BLaER1 treated with 17β-estradiol and CSF1 and Interleukin-3, amounts not matched to agents 10 nM and 100 nM (cell line): ENCODE measurements at regions not wholly inside any gene's neighbourhood (a gene's known extent, or its start where the extent isn't known, plus 50 kb on each side); places are given as distances from the start of the nearest gene placed in this dataset.

Experiments
- H3K27ac ChIP-seq, 11 experiments: shearing (Covaris generic); formaldehyde crosslinking; 2 replicates each; pipeline ENCODE4 v1.8.1; 2022
- H3K27me3 ChIP-seq, 11 experiments: shearing (Covaris generic); formaldehyde crosslinking; 2 replicates each; pipeline ENCODE4 v1.8.1; 2022
- H3K36me3 ChIP-seq, 11 experiments: shearing (Covaris generic); formaldehyde crosslinking; 2 replicates each; pipeline ENCODE4 v1.8.1; 2022
- H3K4me1 ChIP-seq, 10 experiments: shearing (Covaris generic); formaldehyde crosslinking; 2 replicates each; pipeline ENCODE4 v1.8.1; 2022
- H3K4me2 ChIP-seq, 11 experiments: shearing (Covaris generic); formaldehyde crosslinking; 2 replicates each; pipeline ENCODE4 v1.8.1; 2022
- H3K4me3 ChIP-seq, 10 experiments: shearing (Covaris generic); formaldehyde crosslinking; 2 replicates each; pipeline ENCODE4 v1.8.1; 2022
- H3K9ac ChIP-seq, 11 experiments: shearing (Covaris generic); formaldehyde crosslinking; 2 replicates each; pipeline ENCODE4 v1.8.1; 2022
- H3K9me3 ChIP-seq, 11 experiments: shearing (Covaris generic); formaldehyde crosslinking; replicated peaks in 1 of 11; 2 replicates each; pipeline ENCODE4 v1.8.1; 2022
- H4K20me1 ChIP-seq, 11 experiments: shearing (Covaris generic); formaldehyde crosslinking; 2 replicates each; pipeline ENCODE4 v1.8.1; 2022
- Cebpa-rat ChIP-seq, 11 experiments: shearing (Covaris generic); IDR thresholded peaks; 2 replicates each; pipeline ENCODE4 v1.8.1; 2022

GRCh38 chr14:101350691-101351090 lies 210.6 kb upstream of the DIO3 start:
- Histone ChIP-seq H3K27ac (no peak overlapping the region), H3K4me3 (no peak overlapping the region)

GRCh38 chr14:101351146-101351545 lies 210.1 kb upstream of the DIO3 start:
- H3K4me3 ChIP-seq, result no peak overlapping the region
- peaks cover 46 to 80% (median 69%) of the 10 kb centered on the region in 11 experiments for H3K9me3 ChIP-seq
- H3K27ac ChIP-seq, result no peak overlapping the region
- TF ChIP-seq Cebpa-rat (IDR thresholded peaks at IDR 0.05), result no peak
- H3K4me1 ChIP-seq, result no peaks in the 10 kb centered on the region
- H4K20me1 ChIP-seq, result no peaks in the 10 kb centered on the region
- peaks cover 0 to 3% (median 0%) of the 10 kb centered on the region in 11 experiments; a peak in 3 of 22 replicates for H3K36me3 ChIP-seq
- no peak overlapping the region for H3K9ac ChIP-seq
- no peak overlapping the region for H3K4me2 ChIP-seq
- H3K27me3 ChIP-seq, result no peaks in the 10 kb centered on the region

More at GRCh38 chr14:101350691-101351090, 210.6 kb upstream of the DIO3 start:
- Histone ChIP-seq H3K27me3 (no peaks in the 10 kb centered on the region), H4K20me1 (no peaks in the 10 kb centered on the region), H3K4me1 (no peaks in the 10 kb centered on the region), H3K9me3 (peaks cover 44 to 78% (median 64%) of the 10 kb centered on the region in 11 experiments), H3K36me3 (peaks cover 0 to 3% (median 0%) of the 10 kb centered on the region in 11 experiments; a peak in 3 of 22 replicates), H3K9ac (no peak overlapping the region), H3K4me2 (no peak overlapping the region)
- TF ChIP-seq Cebpa-rat (IDR thresholded peaks at IDR 0.05), result no peak

GRCh38 chr14:101351769-101352168 lies 209.5 kb upstream of the DIO3 start:
- Histone ChIP-seq H3K36me3 (peaks cover 0 to 3% (median 0%) of the 10 kb centered on the region in 11 experiments; a peak in 3 of 22 replicates), H3K27me3 (no peaks in the 10 kb centered on the region), H3K9me3 (peaks cover 52 to 85% (median 71%) of the 10 kb centered on the region in 11 experiments), H4K20me1 (no peaks in the 10 kb centered on the region), H3K4me3 (no peak overlapping the region), H3K4me2 (no peak overlapping the region), H3K27ac (no peak overlapping the region), H3K4me1 (no peaks in the 10 kb centered on the region; a peak in 1 of 20 replicates), H3K9ac (no peak overlapping the region)
- no peak for TF ChIP-seq Cebpa-rat (IDR thresholded peaks at IDR 0.05)

GRCh38 chr14:101352567-101352966 lies 208.7 kb upstream of the DIO3 start:
- Histone ChIP-seq H3K27ac (no peak overlapping the region), H3K9ac (no peak overlapping the region), H3K9me3 (peaks cover 57 to 91% (median 76%) of the 10 kb centered on the region in 11 experiments), H3K4me1 (peaks cover 1 to 8% (median 5%) of the 10 kb centered on the region in 10 experiments; a peak in 17 of 20 replicates), H4K20me1 (no peaks in the 10 kb centered on the region), H3K36me3 (peaks cover 0 to 3% (median 0%) of the 10 kb centered on the region in 11 experiments; a peak in 3 of 22 replicates), H3K4me2 (no peak overlapping the region), H3K4me3 (no peak overlapping the region), H3K27me3 (no peaks in the 10 kb centered on the region)
- TF ChIP-seq Cebpa-rat (IDR thresholded peaks at IDR 0.05), result no peak

GRCh38 chr14:101353422-101353821 lies 207.9 kb upstream of the DIO3 start:
- Histone ChIP-seq H3K36me3 (peaks cover 0 to 3% (median 0%) of the 10 kb centered on the region in 11 experiments; a peak in 3 of 22 replicates), H3K27ac (no peak overlapping the region), H3K4me2 (no peak overlapping the region), H3K4me1 (peaks cover 10 to 16% (median 13%) of the 10 kb centered on the region in 10 experiments), H3K9ac (no peak overlapping the region), H3K9me3 (peaks cover 49 to 89% (median 72%) of the 10 kb centered on the region in 11 experiments), H3K27me3 (no peaks in the 10 kb centered on the region), H3K4me3 (no peak overlapping the region), H4K20me1 (no peaks in the 10 kb centered on the region)
- TF ChIP-seq Cebpa-rat (IDR thresholded peaks at IDR 0.05), result no peak

- peaks cover 23 to 29% (median 26%) of the 10 kb centered on the region in 10 experiments for H3K4me1 ChIP-seq
- no peaks in the 10 kb centered on the region for H4K20me1 ChIP-seq
- H3K9me3 ChIP-seq, result peaks cover 37 to 76% (median 59%) of the 10 kb centered on the region in 11 experiments
- no peak overlapping the region for H3K9ac ChIP-seq
- no peaks in the 10 kb centered on the region; a peak in 2 of 22 replicates for H3K36me3 ChIP-seq
- H3K27me3 ChIP-seq, result no peaks in the 10 kb centered on the region
- 0 out of 22 replicates have a peak, but pooled peaks of 1 of the 11 experiments have one; percentile 6 for TF ChIP-seq Cebpa-rat (IDR thresholded peaks at IDR 0.05)
- no peak overlapping the region for H3K27ac ChIP-seq
- H3K4me2 ChIP-seq, result no peak overlapping the region
- no peak overlapping the region for H3K4me3 ChIP-seq
These were observed 206.6 kb upstream of the DIO3 start for GRCh38 chr14:101354726-101355125.

GRCh38 chr14:101355284-101355683 lies 206.0 kb upstream of the DIO3 start:
- H3K27ac ChIP-seq, result no peak overlapping the region

GRCh38 chr14:101357038-101357437 lies 204.3 kb upstream of the DIO3 start:
- Histone ChIP-seq H3K9me3 (peaks cover 37 to 57% (median 53%) of the 10 kb centered on the region in 11 experiments), H4K20me1 (no peaks in the 10 kb centered on the region), H3K4me1 (peaks cover 40 to 52% (median 49%) of the 10 kb centered on the region in 10 experiments), H3K9ac (no peak overlapping the region), H3K27ac (no peak overlapping the region), H3K36me3 (no peaks in the 10 kb centered on the region; a peak in 2 of 22 replicates), H3K4me3 (no peak overlapping the region), H3K4me2 (peak overlapping the region in 5 of 11 experiments; percentile 84 to 94 (median 90); a peak in 6 of 22 replicates), H3K27me3 (0 out of 22 replicates have a peak, but pooled peaks cover 0 to 3% (median 0%) of the 10 kb centered on the region in 11 experiments)
- no peak for TF ChIP-seq Cebpa-rat (IDR thresholded peaks at IDR 0.05)

More at GRCh38 chr14:101355284-101355683, 206.0 kb upstream of the DIO3 start:
- peaks cover 28 to 35% (median 32%) of the 10 kb centered on the region in 10 experiments for H3K4me1 ChIP-seq
- H3K4me3 ChIP-seq, result no peak overlapping the region
- TF ChIP-seq Cebpa-rat (IDR thresholded peaks at IDR 0.05), result no peak
- H3K4me2 ChIP-seq, result no peak overlapping the region
- peaks cover 37 to 71% (median 56%) of the 10 kb centered on the region in 11 experiments for H3K9me3 ChIP-seq
- no peaks in the 10 kb centered on the region; a peak in 2 of 22 replicates for H3K36me3 ChIP-seq
- no peaks in the 10 kb centered on the region for H4K20me1 ChIP-seq
- H3K9ac ChIP-seq, result no peak overlapping the region
- no peaks in the 10 kb centered on the region for H3K27me3 ChIP-seq

GRCh38 chr14:101357559-101358319 lies 203.6 kb upstream of the DIO3 start:
- no peak for TF ChIP-seq Cebpa-rat (IDR thresholded peaks at IDR 0.05)
- Histone ChIP-seq H3K4me1 (peaks cover 40 to 59% (median 56%) of the 10 kb centered on the region in 10 experiments), H3K9me3 (peaks cover 37 to 55% (median 52%) of the 10 kb centered on the region in 11 experiments), H3K4me2 (peak overlapping the region; percentile 78 to 94 (median 89)), H3K27me3 (0 out of 22 replicates have a peak, but pooled peaks cover 0 to 3% (median 0%) of the 10 kb centered on the region in 11 experiments), H3K36me3 (no peaks in the 10 kb centered on the region; a peak in 2 of 22 replicates), H3K4me3 (no peak overlapping the region), H3K9ac (peak overlapping the region in 3 of 11 experiments; percentile 71 to 81 (median 77); a peak in 4 of 22 replicates), H3K27ac (peak overlapping the region in 6 of 11 experiments; percentile 70 to 92 (median 86); a peak in 10 of 22 replicates), H4K20me1 (no peaks in the 10 kb centered on the region)
